SK-N-SH (cell line): ENCODE measurements at regions not wholly inside any gene's neighbourhood (a gene's known extent, or its start where the extent isn't known, plus 50 kb on each side); places are given as distances from the start of the nearest gene placed in this dataset.

Source experiments
- CTCF ChIA-PET: fragments of 300-600, 350-600 bp; formaldehyde crosslinking; extraction: SDS; loops from one replicate; lab custom pipeline; 2021; lab: Yijun Ruan, JAX
- POLR2A ChIA-PET: fragments of 350-600 bp; sonication (Branson Sonifier 250); formaldehyde crosslinking; extraction: SDS; loops from one replicate; lab custom pipeline; 2020; ENCODE audit warnings: antibody characterized with exemption, inconsistent platforms; lab: Yijun Ruan, JAX
- DNase-seq: peaks from one replicate; pipeline ENCODE4 v3.0.0; 2012
- H2AFZ ChIP-seq: fragments of 200-600 bp; sonication (generic); 2 replicates; pipeline ENCODE4 v1.8.1; 2016; ENCODE audit warnings: antibody characterized with exemption, mild to moderate bottlenecking, low read depth
- H3F3A ChIP-seq: fragments of 200-600 bp; sonication (generic); replicated peaks from 2 replicates; pipeline ENCODE3; 2016; ENCODE audit warnings: antibody characterized with exemption, mild to moderate bottlenecking; ENCODE audit not compliant: insufficient read depth
- H3K27ac ChIP-seq, 2 experiments: fragments of 200-500 bp in 1 of 2; fragments of 200-600 bp in 1 of 2; sonication (Bioruptor generic) in 1 of 2; sonication (generic), shearing (Covaris generic) in 1 of 2; 2 replicates each; pipeline versions ENCODE4 v1.5.1 to v1.6.1; 2014 to 2016; ENCODE audit warnings: low read depth in 2 of 2, inconsistent platforms in 1 of 2, low read length in 1 of 2, mild to moderate bottlenecking in 1 of 2, mixed read lengths in 1 of 2
- H3K27me3 ChIP-seq: fragments of 200-600 bp; sonication (generic), shearing (Covaris generic); 2 replicates; pipeline ENCODE4 v1.6.1; 2016; ENCODE audit warnings: mixed run types; ENCODE audit not compliant: insufficient read depth
- H3K36me3 ChIP-seq, 2 experiments: fragments of 200-500 bp in 1 of 2; fragments of 200-600 bp in 1 of 2; sonication (Bioruptor generic) in 1 of 2; sonication (generic) in 1 of 2; replicated peaks in 1 of 2; 2 replicates each; pipeline versions ENCODE3 to v1.5.1; 2014 to 2016; ENCODE audit warnings: low read length in 1 of 2, mild to moderate bottlenecking in 1 of 2; ENCODE audit not compliant: insufficient read depth in 2 of 2, control insufficient read depth in 1 of 2
- H3K4me1 ChIP-seq, 2 experiments: fragments of 200-500 bp in 1 of 2; fragments of 200-600 bp in 1 of 2; sonication (Bioruptor generic) in 1 of 2; sonication (generic), shearing (Covaris generic) in 1 of 2; 2 replicates each; pipeline versions ENCODE4 v1.5.1 to v1.6.1; 2014 to 2016; ENCODE audit warnings: low read depth in 1 of 2, low read length in 1 of 2, mixed run types in 1 of 2; ENCODE audit not compliant: insufficient read depth in 2 of 2, control insufficient read depth in 1 of 2
- H3K4me2 ChIP-seq: fragments of 200-600 bp; sonication (generic), shearing (Covaris generic); 2 replicates; pipeline ENCODE4 v1.6.1; 2017; ENCODE audit warnings: mixed run types
- H3K4me3 ChIP-seq, 2 experiments: fragments of 200-500 bp in 1 of 2; fragments of 200-600 bp in 1 of 2; sonication (Bioruptor generic) in 1 of 2; sonication (generic), shearing (Covaris generic) in 1 of 2; 2 replicates each; pipeline versions ENCODE4 v1.5.1 to v1.8.1; 2014 to 2016; ENCODE audit warnings: low read depth in 2 of 2, inconsistent platforms in 1 of 2, low read length in 1 of 2, mild to moderate bottlenecking in 1 of 2, mixed read lengths in 1 of 2, moderate library complexity in 1 of 2
- H3K79me2 ChIP-seq: fragments of 200-600 bp; sonication (generic); 2 replicates; pipeline ENCODE4 v1.8.1; 2017; ENCODE audit warnings: mild to moderate bottlenecking; ENCODE audit not compliant: insufficient read depth
- H3K9ac ChIP-seq: fragments of 200-600 bp; sonication (generic); 2 replicates; pipeline ENCODE4 v1.6.1; 2017; ENCODE audit warnings: mixed run types
- H3K9me2 ChIP-seq: fragments of 200-600 bp; sonication (generic); 2 replicates; pipeline ENCODE4 v1.6.1; 2017; ENCODE audit warnings: mixed run types
- H3K9me3 ChIP-seq: fragments of 200-600 bp; sonication (generic); 2 replicates; pipeline ENCODE4 v1.6.1; 2017; ENCODE audit warnings: mixed run types, mild to moderate bottlenecking, moderate library complexity
- H4K20me1 ChIP-seq: fragments of 200-600 bp; sonication (generic); 2 replicates; pipeline ENCODE4 v1.6.1; 2017; ENCODE audit warnings: mild to moderate bottlenecking, mixed run types; ENCODE audit not compliant: insufficient read depth
- CHD2 ChIP-seq: fragments of 150-350 bp; IDR thresholded peaks from 2 replicates; pipeline ENCODE4 v1.6.1; 2018; ENCODE audit warnings: low read length; ENCODE audit not compliant: partially characterized antibody
- CTCF ChIP-seq: fragments of 200-600 bp; sonication (generic); IDR thresholded peaks from 2 replicates; pipeline ENCODE4 v1.6.1; 2017; ENCODE audit warnings: antibody characterized with exemption, mild to moderate bottlenecking, moderate library complexity
- EP300 ChIP-seq, 2 experiments: IDR thresholded peaks; 2 replicates each; pipeline versions ENCODE4 v1.4.0 to v1.6.1; 2012; ENCODE audit warnings: borderline replicate concordance in 1 of 2, low read depth in 1 of 2, low read length in 1 of 2
- EZH2phosphoT487 ChIP-seq: fragments of 200-600 bp; sonication (generic); IDR thresholded peaks from 2 replicates; pipeline ENCODE4 v1.6.1; 2017; ENCODE audit warnings: low read depth, mixed run types, mild to moderate bottlenecking, antibody characterized with exemption, moderate library complexity, borderline replicate concordance
- GABPA ChIP-seq: IDR thresholded peaks from 2 replicates; pipeline ENCODE4 v1.4.0; 2012; ENCODE audit warnings: low read depth, mild to moderate bottlenecking
- GATA2 ChIP-seq: sonication (generic); formaldehyde crosslinking; IDR thresholded peaks from 2 replicates; pipeline ENCODE4 v1.5.0; 2020; ENCODE audit warnings: mild to moderate bottlenecking, missing genetic modification reagents
- IRF3 ChIP-seq: fragments of 150-350 bp; IDR thresholded peaks from 2 replicates; pipeline ENCODE4 v1.6.1; 2016; ENCODE audit warnings: mild to moderate bottlenecking, low read depth, low read length
- JUND ChIP-seq: IDR thresholded peaks from 2 replicates; pipeline ENCODE4 v1.4.0; 2012
- MEF2A ChIP-seq: IDR thresholded peaks from 2 replicates; pipeline ENCODE4 v1.4.0; 2012; ENCODE audit warnings: low read depth, borderline replicate concordance
- MXI1 ChIP-seq: IDR thresholded peaks from 2 replicates; pipeline ENCODE4 v1.6.1; 2012; ENCODE audit warnings: mild to moderate bottlenecking, low read depth, low read length, improper control_type of control experiment
- NFIC ChIP-seq: IDR thresholded peaks from 2 replicates; pipeline ENCODE4 v1.4.0; 2012; ENCODE audit warnings: borderline replicate concordance
- RAD21 ChIP-seq: IDR thresholded peaks from 2 replicates; pipeline ENCODE4 v1.6.1; 2012; ENCODE audit warnings: mild to moderate bottlenecking, low read length
- RCOR1 ChIP-seq: fragments of 150-350 bp; IDR thresholded peaks from 2 replicates; pipeline ENCODE4 v1.6.1; 2017; ENCODE audit warnings: antibody characterized with exemption, low read length
- REST ChIP-seq: IDR thresholded peaks from 2 replicates; pipeline ENCODE4 v1.6.1; 2012; ENCODE audit warnings: mild to moderate bottlenecking, low read depth, low read length, moderate library complexity
- SIN3A ChIP-seq: IDR thresholded peaks from 2 replicates; pipeline ENCODE4 v1.6.1; 2012; ENCODE audit warnings: low read depth, mild to moderate bottlenecking, low read length, moderate library complexity, borderline replicate concordance
- TAF1 ChIP-seq: IDR thresholded peaks from 2 replicates; pipeline ENCODE4 v1.6.1; 2012; ENCODE audit warnings: low read depth, mild to moderate bottlenecking, low read length, moderate library complexity, borderline replicate concordance
- TEAD4 ChIP-seq: IDR thresholded peaks from 2 replicates; pipeline ENCODE4 v1.4.0; 2012; ENCODE audit warnings: mild to moderate bottlenecking, borderline replicate concordance; ENCODE audit not compliant: insufficient read depth
- USF1 ChIP-seq: IDR thresholded peaks from 2 replicates; pipeline ENCODE4 v1.4.0; 2012; ENCODE audit warnings: low read depth, borderline replicate concordance
- ZBTB33 ChIP-seq: IDR thresholded peaks from 2 replicates; pipeline ENCODE4 v1.4.0; 2012; ENCODE audit warnings: low read depth, borderline replicate concordance

- H3K9ac ChIP-seq = no peak overlapping the region
- ChIA-PET POLR2A (no interaction called here), CTCF (interaction anchor here (0.6 kb wide), 1 partner anchor 213 kb away, joined by 3 read pairs; no protein-coding TSS in a partner anchor)
- H3K36me3 ChIP-seq = no peaks in the 10 kb centered on the region
- H3K4me1 ChIP-seq = no peaks in the 10 kb centered on the region
- no peak overlapping the region for H3K4me2 ChIP-seq
- H3K4me3 ChIP-seq = no peak overlapping the region
- no peak for DNase-seq
- H3K9me2 ChIP-seq = no peaks in the 10 kb centered on the region
- TF ChIP-seq MXI1 (no peak), GABPA (no peak), IRF3 (no peak), TAF1 (no peak), JUND (no peak), REST (no peak), SIN3A (no peak), ZBTB33 (no peak), EZH2phosphoT487 (no peak), EP300 (IDR thresholded peaks at IDR 0.05; ENCODE audit: borderline replicate concordance in 1 of 2, low read depth in 1 of 2, low read length in 1 of 2) (no peak), RAD21 (no peak), GATA2 (CRISPR knock-in tag) (no peak), NFIC (no peak), CHD2 (no peak), TEAD4 (no peak), CTCF (no peak), MEF2A (no peak), USF1 (no peak), RCOR1 (no peak)
- no peaks in the 10 kb centered on the region for H3K27me3 ChIP-seq
- H3K27ac ChIP-seq = no peak overlapping the region
- no peaks in the 10 kb centered on the region for H3K9me3 ChIP-seq
- no peaks in the 10 kb centered on the region for H4K20me1 ChIP-seq
- H3K79me2 ChIP-seq = no peaks in the 10 kb centered on the region
- H2AFZ ChIP-seq = no peak overlapping the region
- H3F3A ChIP-seq = no peaks in the 10 kb centered on the region
Measured at GRCh38 chr2:154554046-154554445, 144.4 kb upstream of the KCNJ3 start.
